C1 segment of cervical spinal cord (tissue), 14 donors: ENCODE measurements at regions not wholly inside any gene's neighbourhood (a gene's known extent, or its start where the extent isn't known, plus 50 kb on each side); places are given as distances from the start of the nearest gene placed in this dataset.
"Not testable (repeated sequence)": the region's sequence is repeated elsewhere in the genome, so short reads cannot be mapped to it uniquely, and the experiment has no call there.

ENCODE experiments used
- DNase-seq, 14 donors: peaks; one replicate each; lab custom pipeline; 2025; lab: John Stamatoyannopoulos, UW

DNA sequence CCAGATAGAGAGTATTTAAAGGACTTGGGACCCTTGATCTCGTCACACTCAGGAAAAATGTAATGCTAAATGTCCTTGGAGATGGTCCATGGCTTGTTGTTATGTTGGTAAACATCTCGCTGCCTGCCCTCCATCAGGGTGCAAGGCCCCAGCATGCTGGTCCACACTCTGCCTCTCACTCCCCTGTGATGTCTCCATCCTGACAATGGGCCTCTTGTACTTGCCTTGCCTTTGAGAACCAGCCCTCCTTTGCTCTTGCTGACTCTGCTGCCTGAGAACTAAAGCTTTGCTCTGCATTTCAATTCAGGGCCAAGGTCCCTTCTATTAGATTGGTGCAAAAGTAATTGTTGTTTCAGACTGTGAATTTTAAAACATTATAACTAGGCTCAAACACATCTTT, 131.0 kb upstream of the LMNTD1 start:
- DNase-seq: peak in 4 of 14 donors; percentile 3 to 23 (median 11)

- DNase-seq: no peak
These were observed 133.3 kb upstream of the LMNTD1 start for GRCh38 chr12:25686351-25686750.

DNA sequence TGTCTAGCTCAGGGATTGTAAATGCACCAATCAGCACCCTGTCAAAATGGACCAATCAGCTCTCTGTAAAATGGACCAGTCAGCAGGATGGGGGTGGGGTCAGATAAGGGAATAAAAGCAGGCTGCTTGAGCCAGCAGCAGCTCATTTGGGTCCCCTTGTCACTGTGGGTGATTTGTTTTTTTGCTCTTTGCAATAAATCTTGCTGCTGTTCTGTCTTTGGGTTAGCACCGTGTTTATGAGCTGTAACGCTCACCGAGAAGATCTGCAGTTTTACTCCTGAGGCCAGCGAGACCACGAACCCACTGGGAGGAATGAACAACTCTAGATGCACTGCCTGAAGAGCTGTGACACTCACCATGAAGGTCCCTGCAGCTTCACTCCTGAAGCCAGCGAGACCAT, 134.1 kb upstream of the LMNTD1 start:
- no peak for DNase-seq

DNA sequence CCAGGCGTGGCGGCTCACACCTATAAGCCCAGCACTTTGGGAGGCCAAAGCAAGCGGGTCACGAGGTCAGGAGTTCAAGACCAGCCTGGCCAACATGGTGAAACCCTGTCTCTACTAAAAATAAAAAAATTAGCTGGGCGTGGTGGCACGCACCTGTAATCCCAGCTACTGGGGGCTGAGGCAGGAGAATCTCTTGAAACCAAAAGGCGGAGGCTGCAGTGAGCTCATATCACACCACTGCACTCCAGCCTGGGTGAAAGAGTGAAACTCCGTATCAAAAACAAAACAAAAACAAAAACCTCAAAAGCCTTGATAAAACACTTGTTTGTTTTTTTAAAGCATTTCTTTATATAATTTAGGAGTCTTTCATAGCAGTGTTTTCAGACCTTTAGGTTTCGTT, 135.8 kb upstream of the LMNTD1 start:
- DNase-seq: not testable (repeated sequence)

DNA sequence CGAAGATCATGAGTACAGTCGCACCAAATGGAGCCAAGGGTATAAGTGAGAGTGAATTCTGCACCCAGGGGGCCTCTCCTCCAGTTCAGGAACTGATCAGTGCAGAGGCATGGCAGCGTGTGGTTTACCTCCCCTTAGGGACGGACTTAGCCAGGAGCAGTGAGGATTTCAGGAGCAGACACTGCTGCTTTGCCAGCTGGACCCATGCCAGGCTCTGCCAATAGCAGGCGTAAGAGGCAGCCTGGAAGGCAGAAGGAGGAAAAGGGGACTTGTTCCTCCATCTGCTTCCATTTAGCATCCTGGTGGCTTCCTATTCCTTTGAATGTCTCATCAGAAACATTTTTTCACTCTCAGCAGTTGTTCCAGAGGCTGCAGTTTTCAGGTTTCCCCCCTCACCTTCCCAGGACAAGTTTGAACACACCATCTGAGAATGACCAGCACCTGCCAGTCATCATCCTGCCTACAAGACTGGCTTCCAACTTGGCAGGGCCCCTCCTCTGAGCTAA, 137.0 kb upstream of the LMNTD1 start:
- peak in 5 of 14 donors; percentile 4 to 37 (median 12) for DNase-seq

DNA sequence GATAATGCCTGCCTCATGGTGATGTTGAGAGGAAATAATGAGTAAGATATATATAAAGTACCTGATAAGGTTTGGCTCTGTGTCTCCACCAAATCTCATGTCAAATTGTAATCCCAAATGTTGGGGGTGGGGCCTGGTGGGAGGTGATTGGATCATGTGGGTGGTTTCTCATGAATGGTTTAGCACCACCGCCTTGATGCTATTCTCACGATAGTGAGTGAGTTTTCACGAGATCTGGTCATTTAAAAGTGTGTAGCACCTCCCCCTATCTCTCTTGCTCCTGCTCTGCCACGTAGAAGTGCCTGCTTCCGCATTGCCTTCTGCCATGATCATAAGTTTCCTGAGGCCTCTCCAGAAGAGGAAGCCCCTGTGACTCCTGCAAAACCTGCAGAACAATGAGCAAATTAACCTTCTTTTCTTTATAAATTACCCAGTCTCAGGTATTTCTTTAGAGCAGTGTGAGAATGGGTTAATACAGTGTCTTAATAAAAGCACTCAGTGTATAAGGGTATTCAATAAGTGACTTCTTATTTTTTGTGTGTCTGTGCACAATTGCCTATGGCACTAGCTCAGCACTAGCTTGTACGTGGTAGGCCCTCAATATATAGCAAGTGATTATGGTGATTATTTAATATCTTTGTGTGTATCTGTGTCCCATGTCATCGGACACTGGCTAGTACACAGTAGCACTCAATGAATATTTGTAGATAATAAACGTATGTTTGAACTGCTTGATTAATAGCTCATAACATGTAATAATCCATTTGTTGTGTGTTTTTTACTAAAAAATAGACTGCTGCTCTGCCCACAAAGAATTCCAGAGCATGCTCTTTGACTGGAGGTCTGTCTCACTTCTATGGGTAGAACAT, 138.1 kb upstream of the LMNTD1 start:
- DNase-seq: no peak

DNA sequence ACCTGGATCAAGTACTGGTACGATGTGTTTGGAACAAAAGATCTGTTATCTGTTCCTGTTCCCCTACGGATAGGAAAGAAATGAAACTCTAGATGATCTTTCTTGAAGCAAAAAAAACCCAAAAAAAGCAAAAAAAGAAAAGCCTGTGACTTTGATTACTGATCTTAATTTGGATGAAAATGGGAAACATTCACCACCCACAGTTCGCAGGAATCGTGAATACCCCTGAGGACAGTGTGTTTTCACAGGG, 138.7 kb upstream of the LMNTD1 start:
- no peak for DNase-seq

DNA sequence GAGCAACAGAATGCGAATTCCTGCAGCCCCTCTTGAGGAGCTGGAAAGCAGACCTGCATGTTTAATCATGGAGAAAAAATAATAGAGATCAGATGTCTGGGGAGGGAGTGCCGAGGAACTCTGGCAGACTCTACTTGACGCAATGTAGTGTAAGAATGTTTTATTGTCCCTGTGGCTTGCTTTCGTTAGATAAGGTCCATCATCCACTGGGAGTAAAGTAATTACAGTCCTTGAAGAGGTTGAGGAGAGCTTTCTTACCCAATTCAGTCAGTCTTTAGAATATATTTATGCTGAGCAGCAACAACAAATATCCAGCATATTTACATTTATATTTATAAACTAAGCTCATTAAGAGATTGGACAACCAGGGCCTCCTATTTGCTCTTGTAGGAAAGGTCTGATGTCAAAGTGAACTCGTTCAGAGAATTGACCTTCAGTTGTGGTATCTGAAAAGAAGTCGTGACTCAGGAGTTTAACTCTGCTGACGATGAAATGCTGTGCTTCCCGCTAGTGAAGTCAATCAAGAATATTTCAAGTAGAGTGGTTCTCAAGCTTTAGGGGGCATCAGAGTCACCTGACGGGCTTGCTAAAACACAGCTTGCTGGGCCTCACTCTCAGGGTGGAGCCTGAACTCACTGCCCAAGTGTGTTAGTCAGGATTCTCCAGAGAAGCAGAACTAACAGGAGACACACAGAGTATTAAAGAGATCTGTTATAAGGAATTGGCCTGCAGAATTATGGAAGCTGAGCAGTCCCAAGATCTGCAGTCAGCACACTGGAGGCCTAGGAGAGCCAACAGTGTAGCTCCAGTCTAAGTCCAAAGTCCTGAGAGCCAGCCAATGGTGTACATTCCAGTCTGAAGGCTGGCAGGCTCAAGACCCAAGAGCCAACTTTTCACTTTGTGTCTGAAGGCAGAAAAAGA, 139.3 kb upstream of the LMNTD1 start:
- no peak for DNase-seq

DNA sequence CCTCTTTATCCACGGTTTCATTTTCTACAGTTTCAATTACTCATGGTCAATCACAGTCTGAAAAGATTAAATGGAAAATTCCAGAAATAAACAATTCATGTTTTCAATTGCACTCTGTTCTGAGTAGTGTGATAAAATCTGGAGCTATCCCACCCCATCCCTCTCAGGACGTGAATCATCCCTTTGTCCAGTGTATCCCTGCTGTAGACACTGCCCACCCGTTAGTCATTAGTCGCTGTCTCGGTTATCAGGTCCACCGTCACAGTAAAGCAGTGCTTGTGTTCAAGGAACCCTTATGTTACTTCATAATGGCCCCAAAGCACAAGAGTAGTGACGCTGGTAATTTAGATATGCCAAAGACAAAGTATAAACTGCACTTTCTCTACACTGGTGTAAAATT, 141.0 kb upstream of the LMNTD1 start:
- peak in 1 of 14 donors; percentile 21 for DNase-seq

GRCh38 chr12:25695574-25695973, 142.5 kb upstream of the LMNTD1 start:
- DNase-seq: no peak

DNA sequence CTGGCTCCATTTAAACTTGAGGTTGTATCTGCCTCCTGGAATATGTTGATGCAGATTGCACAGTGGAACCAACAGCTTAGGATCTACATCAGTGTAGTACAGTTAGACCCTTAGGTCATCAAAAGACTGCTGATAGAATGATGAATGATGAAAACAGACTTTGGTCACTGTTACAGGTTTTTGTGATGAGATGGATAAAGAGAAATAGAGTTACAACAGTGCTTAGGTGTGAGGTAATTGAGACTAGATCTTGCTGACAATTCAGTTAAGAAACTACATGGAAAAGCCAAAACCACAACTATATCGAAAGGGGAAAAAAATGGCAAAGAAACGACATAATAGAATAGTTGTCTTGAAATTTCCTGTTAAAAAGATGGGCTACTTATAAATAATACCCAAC, 145.7 kb upstream of the LMNTD1 start:
- no peak for DNase-seq

DNA sequence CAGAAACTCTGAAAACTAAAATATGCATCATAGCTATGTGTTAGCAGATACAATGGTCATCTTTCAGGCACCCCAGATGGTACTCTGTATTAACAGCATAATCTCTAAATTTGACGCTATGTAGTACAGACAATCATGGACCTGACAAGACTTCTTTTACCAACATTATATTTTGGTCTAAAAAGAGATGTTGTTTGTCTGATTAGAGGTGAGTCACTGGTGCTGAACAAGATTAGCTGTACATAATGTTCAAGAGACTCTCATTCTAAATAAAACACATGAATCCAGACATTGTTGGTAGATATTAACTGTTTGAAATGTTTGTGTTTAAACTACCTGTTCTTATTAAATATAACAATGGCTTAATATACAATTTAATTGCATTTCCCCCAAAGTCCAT, 146.4 kb upstream of the LMNTD1 start:
- no peak for DNase-seq

GRCh38 chr12:25701290-25701689, 148.2 kb upstream of the LMNTD1 start:
- no peak for DNase-seq

GRCh38 chr12:25702553-25702952, 149.5 kb upstream of the LMNTD1 start:
- no peak for DNase-seq

DNA sequence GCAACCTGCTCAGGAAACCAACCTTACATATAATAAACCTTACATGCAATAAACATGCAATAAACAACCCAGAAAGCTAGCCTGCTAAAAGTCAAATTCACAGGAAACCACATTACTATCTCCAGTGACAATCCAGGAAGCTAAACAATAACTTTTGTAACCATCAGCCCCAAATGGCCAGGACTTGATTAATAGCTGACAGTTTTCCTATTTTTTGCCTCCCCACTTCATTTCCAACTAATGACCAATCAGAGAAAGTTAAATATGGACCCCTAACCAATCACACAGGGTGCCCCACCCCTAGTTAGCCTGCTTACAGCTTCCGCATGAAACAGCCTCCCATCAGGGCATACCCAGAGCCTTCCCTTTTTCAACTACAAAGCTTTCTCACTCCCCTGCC, 152.2 kb upstream of the LMNTD1 start:
- DNase-seq: no peak

DNA sequence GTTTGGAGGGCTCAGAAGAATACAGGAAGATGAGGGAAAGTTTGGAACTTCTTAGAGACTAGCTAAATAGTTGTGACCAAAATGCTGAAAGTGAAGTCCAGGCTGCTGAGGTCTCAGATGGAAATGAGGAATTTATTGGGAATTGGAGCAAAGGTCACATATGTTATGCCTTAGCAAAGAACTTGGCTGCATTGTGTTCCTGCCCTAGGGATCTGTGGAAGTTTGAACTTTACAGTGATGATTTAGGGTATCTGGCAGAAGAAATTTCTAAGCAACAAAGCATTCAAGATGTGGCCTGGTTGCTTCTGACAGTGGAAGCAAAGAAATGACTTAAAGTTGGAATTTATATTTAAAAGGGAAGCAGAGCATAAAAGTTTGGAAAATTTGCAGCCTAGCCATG, 153.6 kb upstream of the LMNTD1 start:
- not testable (repeated sequence) for DNase-seq

DNA sequence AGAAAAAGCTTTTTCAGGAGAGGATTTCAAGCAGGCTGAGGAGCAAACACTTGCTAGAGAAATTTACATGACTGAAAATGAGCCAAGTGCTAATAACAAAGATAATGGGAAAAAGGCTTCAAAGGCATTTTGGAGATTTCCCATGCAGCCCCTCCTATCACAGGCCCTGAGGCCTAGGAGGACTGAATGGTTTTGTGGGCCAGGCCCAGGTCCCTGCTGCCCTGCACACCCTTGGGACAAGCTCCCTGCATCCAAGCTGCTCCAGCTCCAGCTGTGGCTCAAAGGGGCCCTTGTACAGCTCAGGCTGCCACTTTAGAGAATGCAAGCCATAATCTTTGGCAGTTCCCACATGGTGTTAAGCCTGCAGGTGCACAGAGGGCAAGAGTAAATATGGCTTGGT, 154.0 kb upstream of the LMNTD1 start:
- DNase-seq: no peak

GRCh38 chr12:25708661-25709060, 155.6 kb upstream of the LMNTD1 start:
- no peak for DNase-seq

GRCh38 chr12:25710128-25710527, 157.0 kb upstream of the LMNTD1 start:
- DNase-seq: no peak

GRCh38 chr12:25710938-25711605, 158.0 kb upstream of the LMNTD1 start:
- not testable (repeated sequence) for DNase-seq

GRCh38 chr12:25712169-25712568, 159.1 kb upstream of the LMNTD1 start:
- DNase-seq: no peak

DNA sequence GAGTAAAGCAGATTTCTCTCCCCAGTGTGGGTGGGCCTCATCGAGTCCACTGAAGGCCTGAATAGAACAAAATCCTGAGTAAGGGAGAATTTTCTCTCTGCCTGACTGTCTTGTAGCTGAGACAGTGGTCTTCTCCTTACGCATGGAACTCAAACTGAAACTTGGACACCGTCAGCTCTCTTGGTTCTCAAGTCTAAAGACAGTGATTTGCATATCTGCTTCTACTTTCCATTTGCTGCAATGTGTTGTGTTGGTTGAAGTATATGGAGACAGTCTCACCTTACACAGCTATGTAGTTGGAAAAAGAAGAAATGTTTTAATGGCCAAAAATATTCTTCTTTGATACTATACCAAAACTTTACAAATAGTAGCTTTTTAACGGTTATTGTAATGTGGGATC, 160.2 kb upstream of the LMNTD1 start:
- DNase-seq: no peak
